HepG2 (cell line): ENCODE measurements at regions not wholly inside any gene's neighbourhood (a gene's known extent, or its start where the extent isn't known, plus 50 kb on each side); places are given as distances from the start of the nearest gene placed in this dataset.

Experiments
- FOXK2 ChIP-seq: fragments of 450-650 bp; IDR thresholded peaks from 2 replicates; pipeline ENCODE4 v1.6.1; 2016
- MXI1 ChIP-seq: IDR thresholded peaks from 3 replicates; pipeline ENCODE4 v1.6.1; 2012; ENCODE audit warnings: low read depth, low read length, inconsistent platforms, borderline replicate concordance
- PAWR ChIP-seq: sonication (generic); formaldehyde crosslinking; IDR thresholded peaks from 2 replicates; pipeline ENCODE4 v1.4.0; 2020; ENCODE audit warnings: missing genetic modification reagents, mild to moderate bottlenecking, borderline replicate concordance
- SIN3A ChIP-seq: IDR thresholded peaks from 2 replicates; pipeline ENCODE4 v1.6.1; 2011; ENCODE audit warnings: low read depth, mild to moderate bottlenecking, control low read depth, low read length, borderline replicate concordance
- SMC3 ChIP-seq: IDR thresholded peaks from 2 replicates; pipeline ENCODE4 v1.6.1; 2011; ENCODE audit warnings: low read length, improper control_type of control experiment
- SYNCRIP ChIP-seq: fragments of 200-400 bp; formaldehyde crosslinking; IDR thresholded peaks from 2 replicates; pipeline ENCODE4 v1.6.1; 2018; ENCODE audit warnings: mild to moderate bottlenecking, low read depth, low read length; ENCODE audit not compliant: insufficient read depth
- TCF7L2 ChIP-seq: IDR thresholded peaks from 2 replicates; pipeline ENCODE4 v1.6.1; 2011; ENCODE audit warnings: mild to moderate bottlenecking, low read depth, low read length, moderate library complexity
- ZNF33A ChIP-seq: sonication (generic); formaldehyde crosslinking; IDR thresholded peaks from 2 replicates; pipeline ENCODE4 v1.5.1; 2020; ENCODE audit warnings: missing genetic modification reagents, mild to moderate bottlenecking, moderate library complexity, borderline replicate concordance
- ZNF460 ChIP-seq: sonication (generic); formaldehyde crosslinking; IDR thresholded peaks from 2 replicates; pipeline ENCODE4 v1.5.1; 2020; ENCODE audit warnings: missing genetic modification reagents, mild to moderate bottlenecking, borderline replicate concordance
- ZNF883 ChIP-seq: sonication (generic); formaldehyde crosslinking; IDR thresholded peaks from 2 replicates; pipeline ENCODE4 v1.5.1; 2020; ENCODE audit warnings: mild to moderate bottlenecking, missing genetic modification reagents; ENCODE audit errors: not compliant biosample characterization
- ZSCAN20 ChIP-seq: sonication (generic); formaldehyde crosslinking; IDR thresholded peaks from 2 replicates; pipeline ENCODE4 v1.4.0; 2020; ENCODE audit warnings: missing genetic modification reagents, mild to moderate bottlenecking, borderline replicate concordance
- TF ChIP-seq, protein P1 (sequence below): sonication (generic); formaldehyde crosslinking; IDR thresholded peaks from 2 replicates; pipeline ENCODE4 v1.9.0; 2021; ENCODE audit warnings: mild to moderate bottlenecking, missing genetic modification reagents
- TF ChIP-seq, protein P2 (sequence below), 2 experiments: sonication (generic) in 1 of 2; formaldehyde crosslinking in 1 of 2; IDR thresholded peaks; 2 replicates each; pipeline versions ENCODE4 v1.5.1 to v1.6.1; 2011 to 2020; ENCODE audit warnings: borderline replicate concordance in 1 of 2, low read depth in 1 of 2, low read length in 1 of 2, mild to moderate bottlenecking in 1 of 2, missing genetic modification reagents in 1 of 2, moderate library complexity in 1 of 2

DNA sequence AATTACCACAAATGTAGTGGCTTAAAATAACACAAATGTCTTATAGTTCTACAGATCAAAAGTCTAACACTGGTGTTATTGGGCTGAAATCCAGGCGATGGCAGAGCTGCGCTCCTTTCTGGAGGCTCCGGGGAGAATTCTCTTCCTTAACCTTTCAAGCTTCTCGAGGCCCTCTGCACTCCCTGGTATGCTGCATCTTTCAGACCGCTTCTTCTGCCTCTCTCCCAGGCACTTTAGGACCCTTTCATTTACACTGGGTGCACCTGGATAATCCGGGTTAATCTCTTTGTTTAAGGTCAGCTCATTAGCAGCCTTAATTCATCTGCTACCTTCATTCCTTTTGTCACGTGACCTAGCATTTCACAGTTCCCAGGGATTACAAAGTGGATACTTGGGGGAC lies 211.3 kb upstream of the RFC3 start:
- TF ChIP-seq TCF7L2 (no peak), SMC3 (no peak; the same call in 1 of the 2 replicates), ZSCAN20 (no peak), ZNF460 (CRISPR knock-in tag) (no peak), ZNF883 (CRISPR knock-in tag) (no peak), FOXK2 (no peak), SYNCRIP (no peak), MXI1 (no peak), SIN3A (no peak), ZNF33A (CRISPR knock-in tag) (no peak), PAWR (CRISPR knock-in tag) (no peak)
- TF ChIP-seq, protein P1, sequence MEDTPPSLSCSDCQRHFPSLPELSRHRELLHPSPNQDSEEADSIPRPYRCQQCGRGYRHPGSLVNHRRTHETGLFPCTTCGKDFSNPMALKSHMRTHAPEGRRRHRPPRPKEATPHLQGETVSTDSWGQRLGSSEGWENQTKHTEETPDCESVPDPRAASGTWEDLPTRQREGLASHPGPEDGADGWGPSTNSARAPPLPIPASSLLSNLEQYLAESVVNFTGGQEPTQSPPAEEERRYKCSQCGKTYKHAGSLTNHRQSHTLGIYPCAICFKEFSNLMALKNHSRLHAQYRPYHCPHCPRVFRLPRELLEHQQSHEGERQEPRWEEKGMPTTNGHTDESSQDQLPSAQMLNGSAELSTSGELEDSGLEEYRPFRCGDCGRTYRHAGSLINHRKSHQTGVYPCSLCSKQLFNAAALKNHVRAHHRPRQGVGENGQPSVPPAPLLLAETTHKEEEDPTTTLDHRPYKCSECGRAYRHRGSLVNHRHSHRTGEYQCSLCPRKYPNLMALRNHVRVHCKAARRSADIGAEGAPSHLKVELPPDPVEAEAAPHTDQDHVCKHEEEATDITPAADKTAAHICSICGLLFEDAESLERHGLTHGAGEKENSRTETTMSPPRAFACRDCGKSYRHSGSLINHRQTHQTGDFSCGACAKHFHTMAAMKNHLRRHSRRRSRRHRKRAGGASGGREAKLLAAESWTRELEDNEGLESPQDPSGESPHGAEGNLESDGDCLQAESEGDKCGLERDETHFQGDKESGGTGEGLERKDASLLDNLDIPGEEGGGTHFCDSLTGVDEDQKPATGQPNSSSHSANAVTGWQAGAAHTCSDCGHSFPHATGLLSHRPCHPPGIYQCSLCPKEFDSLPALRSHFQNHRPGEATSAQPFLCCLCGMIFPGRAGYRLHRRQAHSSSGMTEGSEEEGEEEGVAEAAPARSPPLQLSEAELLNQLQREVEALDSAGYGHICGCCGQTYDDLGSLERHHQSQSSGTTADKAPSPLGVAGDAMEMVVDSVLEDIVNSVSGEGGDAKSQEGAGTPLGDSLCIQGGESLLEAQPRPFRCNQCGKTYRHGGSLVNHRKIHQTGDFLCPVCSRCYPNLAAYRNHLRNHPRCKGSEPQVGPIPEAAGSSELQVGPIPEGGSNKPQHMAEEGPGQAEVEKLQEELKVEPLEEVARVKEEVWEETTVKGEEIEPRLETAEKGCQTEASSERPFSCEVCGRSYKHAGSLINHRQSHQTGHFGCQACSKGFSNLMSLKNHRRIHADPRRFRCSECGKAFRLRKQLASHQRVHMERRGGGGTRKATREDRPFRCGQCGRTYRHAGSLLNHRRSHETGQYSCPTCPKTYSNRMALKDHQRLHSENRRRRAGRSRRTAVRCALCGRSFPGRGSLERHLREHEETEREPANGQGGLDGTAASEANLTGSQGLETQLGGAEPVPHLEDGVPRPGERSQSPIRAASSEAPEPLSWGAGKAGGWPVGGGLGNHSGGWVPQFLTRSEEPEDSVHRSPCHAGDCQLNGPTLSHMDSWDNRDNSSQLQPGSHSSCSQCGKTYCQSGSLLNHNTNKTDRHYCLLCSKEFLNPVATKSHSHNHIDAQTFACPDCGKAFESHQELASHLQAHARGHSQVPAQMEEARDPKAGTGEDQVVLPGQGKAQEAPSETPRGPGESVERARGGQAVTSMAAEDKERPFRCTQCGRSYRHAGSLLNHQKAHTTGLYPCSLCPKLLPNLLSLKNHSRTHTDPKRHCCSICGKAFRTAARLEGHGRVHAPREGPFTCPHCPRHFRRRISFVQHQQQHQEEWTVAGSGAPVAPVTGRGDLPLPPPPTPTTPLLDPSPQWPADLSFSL (CRISPR knock-in tag): no peak
- TF ChIP-seq, protein P2, sequence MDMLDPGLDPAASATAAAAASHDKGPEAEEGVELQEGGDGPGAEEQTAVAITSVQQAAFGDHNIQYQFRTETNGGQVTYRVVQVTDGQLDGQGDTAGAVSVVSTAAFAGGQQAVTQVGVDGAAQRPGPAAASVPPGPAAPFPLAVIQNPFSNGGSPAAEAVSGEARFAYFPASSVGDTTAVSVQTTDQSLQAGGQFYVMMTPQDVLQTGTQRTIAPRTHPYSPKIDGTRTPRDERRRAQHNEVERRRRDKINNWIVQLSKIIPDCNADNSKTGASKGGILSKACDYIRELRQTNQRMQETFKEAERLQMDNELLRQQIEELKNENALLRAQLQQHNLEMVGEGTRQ (IDR thresholded peaks at IDR 0.05; ENCODE audit: low read depth, low read length): no peak
- TF ChIP-seq, protein P2 (CRISPR knock-in tag; IDR thresholded peaks at IDR 0.05; ENCODE audit: borderline replicate concordance): no peak
